ENCODE measurements at regions not wholly inside any gene's neighbourhood (a gene's known extent, or its start where the extent isn't known, plus 50 kb on each side); places are given as distances from the start of the nearest gene placed in this dataset.

- H2BK120ac ChIP-seq (ENCODE audit: low read depth, low read length), result no peak overlapping the region
- H3K4me2 ChIP-seq (ENCODE audit: low read depth, low read length), result no peak overlapping the region
- BruUV-seq (replicated peaks), result no TSS peak
- no peak overlapping the region for H3K23ac ChIP-seq (ENCODE audit: low read depth, low read length)
- no peak overlapping the region for H3K14ac ChIP-seq (replicated peaks; ENCODE audit: low read depth, low read length)
- no peak overlapping the region for H2BK5ac ChIP-seq (ENCODE audit: low read depth, low read length, poor library complexity, severe bottlenecking)
- in situ Hi-C loops (cut with MboI; ENCODE audit: low sequenced_read_pairs), result no loop called here
- TF ChIP-seq RFX5 (IDR thresholded peaks at IDR 0.05; ENCODE audit: low read depth, low read length), result no peak
- no peak for TF ChIP-seq USF2 (IDR thresholded peaks at IDR 0.05; ENCODE audit: low read depth, low read length)
- no peak for TF ChIP-seq MAFK (IDR thresholded peaks at IDR 0.05; ENCODE audit: low read depth, low read length)
- no peak for TF ChIP-seq FOS (IDR thresholded peaks at IDR 0.05; ENCODE audit: low read depth, low read length)
- no peak for TF ChIP-seq RAD21 (IDR thresholded peaks at IDR 0.05; ENCODE audit: low read length)
- no peak for TF ChIP-seq SMC3 (IDR thresholded peaks at IDR 0.05; ENCODE audit: low read depth, low read length)
- TF ChIP-seq ELK1 (IDR thresholded peaks at IDR 0.05; ENCODE audit: borderline replicate concordance, low read depth, low read length), result no peak
- TF ChIP-seq POLR2A (IDR thresholded peaks at IDR 0.05; ENCODE audit: low read depth, low read length), result no peak
- no peak for TF ChIP-seq CHD1 (IDR thresholded peaks at IDR 0.05; ENCODE audit: low read depth, low read length)
- TF ChIP-seq CEBPB (IDR thresholded peaks at IDR 0.05; ENCODE audit: low read depth, low read length), result no peak
- TF ChIP-seq BHLHE40 (IDR thresholded peaks at IDR 0.05; ENCODE audit: low read depth, low read length), result no peak
- no peak for TF ChIP-seq NFE2L2 (IDR thresholded peaks at IDR 0.05; ENCODE audit: low read depth, low read length)
- TF ChIP-seq MAZ (IDR thresholded peaks at IDR 0.05; ENCODE audit: borderline replicate concordance, low read depth, low read length), result no peak
- no peak for TF ChIP-seq MXI1 (IDR thresholded peaks at IDR 0.05; ENCODE audit: borderline replicate concordance, low read depth, low read length)
- no peak for TF ChIP-seq CTCF (conservative IDR thresholded peaks at IDR 0.05; ENCODE audit: low read depth, low read length)
- no peak for TF ChIP-seq RCOR1 (IDR thresholded peaks at IDR 0.05; ENCODE audit: insufficient replicate concordance, low read length)
- H3K9me3 ChIP-seq (ENCODE audit: control insufficient read depth, insufficient read depth, low read length), result no peaks in the 10 kb centered on the region
- DNase-seq (no peak), ATAC-seq (ENCODE audit: low read depth) (no peak)
- POLR2A ChIA-PET (ENCODE audit: unreplicated experiment), result no interaction called here
- no peak overlapping the region for H4K91ac ChIP-seq (ENCODE audit: insufficient read depth, low read depth, low read length)
- intact Hi-C loops (cut with micrococcal nuclease), result no loop called here
- H4K20me1 ChIP-seq (ENCODE audit: insufficient read depth, low read length), result no peaks in the 10 kb centered on the region; the same call in 1 of the 2 replicates
- no peak overlapping the region for H3K4me3 ChIP-seq (ENCODE audit: insufficient read depth, low read depth, low read length)
- dilution Hi-C loops (cut with HindIII; ENCODE audit: low sequenced_read_pairs, unreplicated experiment), result no loop called here
- H3K36me3 ChIP-seq (ENCODE audit: control insufficient read depth, insufficient read depth, low read length), result no peaks in the 10 kb centered on the region
- CTCF ChIA-PET, result interaction anchor here (0.7 to 0.9 kb wide), 2 partner anchors 98 to 253 kb away, joined by 3 read pairs; no protein-coding TSS in a partner anchor
- no peak overlapping the region for H3K27ac ChIP-seq (ENCODE audit: insufficient read depth, low read length)
- no peak overlapping the region for H4K5ac ChIP-seq (ENCODE audit: low read depth, low read length)
- H2BK15ac ChIP-seq (ENCODE audit: low read depth, low read length), result no peak overlapping the region
- H3K4me1 ChIP-seq (ENCODE audit: control insufficient read depth, insufficient read depth, low read length), result peaks cover 3% of the 10 kb centered on the region
- no peak overlapping the region for H4K8ac ChIP-seq (ENCODE audit: low read depth in 2 of 2, low read length in 2 of 2)
- no peak overlapping the region for H3K18ac ChIP-seq (ENCODE audit: low read depth, low read length)
- no peaks in the 10 kb centered on the region for H3K27me3 ChIP-seq (ENCODE audit: control insufficient read depth, insufficient read depth, low read length)
- no peak overlapping the region for H2AFZ ChIP-seq (replicated peaks; ENCODE audit: low read length, poor library complexity)
- no peaks in the 10 kb centered on the region for H3K9me1 ChIP-seq (ENCODE audit: insufficient read depth, low read length)
- WGBS, 2 experiments (ENCODE audit: extremely low coverage in 2 of 2, insufficient read length in 1 of 2), result 87% methylated on average over 3 of the region's 4 CpGs; no CpG with 5 or more reads in 1 of the 2 experiments
- H2AK9ac ChIP-seq (replicated peaks; ENCODE audit: low read depth, low read length, poor library complexity), result no peak overlapping the region
- H3K56ac ChIP-seq (ENCODE audit: extremely low read depth, insufficient read depth, low read length), result no peak overlapping the region
- no peak overlapping the region for H2AK5ac ChIP-seq (ENCODE audit: low read depth, low read length)
- no peaks in the 10 kb centered on the region for H3K79me1 ChIP-seq (ENCODE audit: low read depth in 1 of 2, low read length in 2 of 2)
- H3K4ac ChIP-seq (ENCODE audit: low read depth, low read length), result no peak overlapping the region
- no peak overlapping the region for H2BK20ac ChIP-seq (ENCODE audit: low read depth, low read length)
- no peak overlapping the region for H3K9ac ChIP-seq (ENCODE audit: low read depth, low read length)
These were observed 81.2 kb upstream of the MAPRE2 start for GRCh38 chr18:34959989-34960388.
